Progenitor cell of endocrine pancreas (in vitro differentiated cells): ENCODE measurements at regions not wholly inside any gene's neighbourhood (a gene's known extent, or its start where the extent isn't known, plus 50 kb on each side); places are given as distances from the start of the nearest gene placed in this dataset.

ENCODE experiments used
- DNase-seq: peaks from one replicate; pipeline ENCODE4 v3.0.0; 2021; ENCODE audit warnings: low spot score; ENCODE audit not compliant: unreplicated experiment
- H3K27ac Mint-ChIP-seq: 2 replicates; pipeline ENCODE4 v1.8.0; 2021; ENCODE audit warnings: mild to moderate bottlenecking, moderate library complexity, mixed read lengths
- H3K27me3 Mint-ChIP-seq: 2 replicates; pipeline ENCODE4 v1.8.0; 2021; ENCODE audit warnings: mixed read lengths
- H3K36me3 Mint-ChIP-seq: 2 replicates; pipeline ENCODE4 v1.8.0; 2022; ENCODE audit warnings: mixed read lengths; ENCODE audit not compliant: insufficient read depth
- H3K4me1 Mint-ChIP-seq: 2 replicates; pipeline ENCODE4 v1.8.0; 2021; ENCODE audit warnings: low read depth, mixed read lengths
- H3K4me3 Mint-ChIP-seq: 2 replicates; pipeline ENCODE4 v1.8.0; 2021; ENCODE audit warnings: low read depth, mild to moderate bottlenecking, moderate library complexity, mixed read lengths
- H3K9me3 Mint-ChIP-seq: 2 replicates; pipeline ENCODE4 v1.8.0; 2021; ENCODE audit warnings: low read depth, mixed read lengths
- TF ChIP-seq, protein P1 (sequence below): fragments of 200-600 bp; sonication (generic); IDR thresholded peaks from one replicate; pipeline ENCODE4 v1.5.0; 2021; ENCODE audit warnings: antibody characterized with exemption, mild to moderate bottlenecking; ENCODE audit not compliant: unreplicated experiment

DNA sequence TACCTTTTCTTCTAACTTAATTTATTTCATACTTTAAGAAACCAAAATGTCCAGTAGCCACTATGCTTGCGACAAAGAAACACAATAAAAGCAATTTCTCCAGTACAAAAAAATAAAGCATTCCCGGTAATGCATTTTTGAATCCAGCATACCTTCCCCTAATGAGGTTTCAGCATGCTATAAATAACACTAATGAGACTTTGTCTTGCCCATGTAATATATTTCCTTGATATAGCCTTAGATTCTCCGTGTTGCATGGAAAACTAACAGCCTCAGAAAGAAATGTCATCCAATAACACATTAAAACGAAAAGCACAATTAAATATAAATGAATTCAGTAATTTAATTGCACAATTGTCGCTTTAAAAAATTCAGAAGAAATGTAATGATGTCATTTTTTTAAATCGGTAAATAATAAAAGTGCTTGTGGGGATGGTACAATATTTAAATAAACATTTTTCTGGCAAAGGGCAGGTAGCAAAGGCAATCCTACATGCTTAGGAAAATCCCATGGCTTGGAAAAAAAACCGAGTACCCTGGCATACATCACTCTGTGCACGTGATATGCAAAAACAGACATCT lies 225.2 kb upstream of the PPARGC1A start:
- Mint-ChIP-seq H3K36me3 (no peaks in the 10 kb centered on the region), H3K4me1 (no peaks in the 10 kb centered on the region), H3K27me3 (no peaks in the 10 kb centered on the region), H3K4me3 (no peak overlapping the region), H3K27ac (no peak overlapping the region), H3K9me3 (peaks cover 6% of the 10 kb centered on the region)
- TF ChIP-seq, protein P1, sequence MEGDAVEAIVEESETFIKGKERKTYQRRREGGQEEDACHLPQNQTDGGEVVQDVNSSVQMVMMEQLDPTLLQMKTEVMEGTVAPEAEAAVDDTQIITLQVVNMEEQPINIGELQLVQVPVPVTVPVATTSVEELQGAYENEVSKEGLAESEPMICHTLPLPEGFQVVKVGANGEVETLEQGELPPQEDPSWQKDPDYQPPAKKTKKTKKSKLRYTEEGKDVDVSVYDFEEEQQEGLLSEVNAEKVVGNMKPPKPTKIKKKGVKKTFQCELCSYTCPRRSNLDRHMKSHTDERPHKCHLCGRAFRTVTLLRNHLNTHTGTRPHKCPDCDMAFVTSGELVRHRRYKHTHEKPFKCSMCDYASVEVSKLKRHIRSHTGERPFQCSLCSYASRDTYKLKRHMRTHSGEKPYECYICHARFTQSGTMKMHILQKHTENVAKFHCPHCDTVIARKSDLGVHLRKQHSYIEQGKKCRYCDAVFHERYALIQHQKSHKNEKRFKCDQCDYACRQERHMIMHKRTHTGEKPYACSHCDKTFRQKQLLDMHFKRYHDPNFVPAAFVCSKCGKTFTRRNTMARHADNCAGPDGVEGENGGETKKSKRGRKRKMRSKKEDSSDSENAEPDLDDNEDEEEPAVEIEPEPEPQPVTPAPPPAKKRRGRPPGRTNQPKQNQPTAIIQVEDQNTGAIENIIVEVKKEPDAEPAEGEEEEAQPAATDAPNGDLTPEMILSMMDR: no peak
- DNase-seq: no peak

DNA sequence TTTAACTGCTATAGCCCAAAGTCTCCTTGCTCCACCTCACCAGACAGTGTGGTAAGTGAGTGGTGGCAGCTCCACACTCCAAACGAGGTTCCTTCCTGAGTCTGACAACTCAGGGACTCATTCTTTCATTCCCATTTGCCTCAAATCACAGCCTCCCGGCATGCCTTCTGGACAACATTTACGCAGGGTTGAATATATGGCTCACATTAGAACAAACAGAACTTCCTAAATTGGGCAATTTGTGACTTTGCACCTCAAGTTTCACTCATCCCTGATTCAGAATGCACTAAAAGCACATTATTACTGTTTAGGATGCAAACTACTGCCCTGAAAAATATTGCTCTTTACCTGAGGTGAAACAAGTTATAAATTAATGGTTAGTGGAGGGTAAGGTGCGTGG lies 224.6 kb upstream of the PPARGC1A start:
- H3K27me3 Mint-ChIP-seq: no peaks in the 10 kb centered on the region
- no peaks in the 10 kb centered on the region for H3K4me1 Mint-ChIP-seq
- H3K4me3 Mint-ChIP-seq: no peak overlapping the region
- TF ChIP-seq, protein P1: no peak
- DNase-seq: no peak
- no peak overlapping the region for H3K27ac Mint-ChIP-seq
- peaks cover 6% of the 10 kb centered on the region for H3K9me3 Mint-ChIP-seq
- H3K36me3 Mint-ChIP-seq: no peaks in the 10 kb centered on the region

DNA sequence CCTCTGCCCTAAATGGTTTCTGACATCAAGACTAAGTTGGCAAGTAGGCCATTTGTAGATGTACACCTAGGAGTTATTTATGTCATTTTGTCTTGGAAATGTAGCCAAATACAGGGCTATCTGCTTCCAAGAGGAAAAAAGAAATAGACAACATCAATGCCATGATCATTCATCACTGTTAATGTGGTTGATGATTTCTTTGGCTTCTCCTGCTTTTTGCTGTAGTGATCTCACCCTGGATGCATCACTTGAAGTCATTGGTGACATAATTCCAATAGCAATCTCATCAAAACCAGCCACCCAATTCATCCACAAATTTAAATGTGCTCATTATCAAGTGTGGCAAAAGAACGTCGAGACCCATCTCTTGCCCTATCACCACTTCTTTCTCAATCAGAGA lies 222.6 kb upstream of the PPARGC1A start:
- TF ChIP-seq, protein P1: no peak
- H3K4me3 Mint-ChIP-seq: no peak overlapping the region
- H3K9me3 Mint-ChIP-seq: peaks cover 6% of the 10 kb centered on the region
- H3K36me3 Mint-ChIP-seq: no peaks in the 10 kb centered on the region
- H3K27ac Mint-ChIP-seq: no peak overlapping the region
- no peak for DNase-seq
- H3K27me3 Mint-ChIP-seq: no peaks in the 10 kb centered on the region
- H3K4me1 Mint-ChIP-seq: no peaks in the 10 kb centered on the region

DNA sequence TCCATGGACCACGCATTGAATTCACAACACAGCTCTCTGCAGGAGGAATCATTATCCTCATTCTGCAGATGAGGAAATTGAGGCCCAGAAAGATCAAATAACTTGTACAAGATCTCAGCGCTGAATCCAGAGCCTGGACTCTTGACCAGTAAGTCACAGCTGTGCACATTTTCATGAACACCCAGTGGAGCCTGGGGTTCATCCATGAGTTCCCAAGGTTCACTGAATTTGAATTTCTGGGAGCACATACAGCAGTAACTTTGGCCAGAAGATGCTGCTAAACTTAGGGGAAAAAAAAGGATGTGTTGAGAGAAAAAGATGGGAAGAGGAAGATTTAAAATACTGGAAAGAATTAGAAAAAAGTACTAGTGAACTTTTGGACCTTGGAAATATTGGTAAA lies 218.7 kb upstream of the PPARGC1A start:
- DNase-seq: no peak
- peaks cover 6% of the 10 kb centered on the region for H3K9me3 Mint-ChIP-seq
- H3K27ac Mint-ChIP-seq: no peak overlapping the region
- H3K36me3 Mint-ChIP-seq: no peaks in the 10 kb centered on the region
- no peak overlapping the region for H3K4me3 Mint-ChIP-seq
- H3K27me3 Mint-ChIP-seq: no peaks in the 10 kb centered on the region
- H3K4me1 Mint-ChIP-seq: no peaks in the 10 kb centered on the region
- TF ChIP-seq, protein P1: no peak

DNA sequence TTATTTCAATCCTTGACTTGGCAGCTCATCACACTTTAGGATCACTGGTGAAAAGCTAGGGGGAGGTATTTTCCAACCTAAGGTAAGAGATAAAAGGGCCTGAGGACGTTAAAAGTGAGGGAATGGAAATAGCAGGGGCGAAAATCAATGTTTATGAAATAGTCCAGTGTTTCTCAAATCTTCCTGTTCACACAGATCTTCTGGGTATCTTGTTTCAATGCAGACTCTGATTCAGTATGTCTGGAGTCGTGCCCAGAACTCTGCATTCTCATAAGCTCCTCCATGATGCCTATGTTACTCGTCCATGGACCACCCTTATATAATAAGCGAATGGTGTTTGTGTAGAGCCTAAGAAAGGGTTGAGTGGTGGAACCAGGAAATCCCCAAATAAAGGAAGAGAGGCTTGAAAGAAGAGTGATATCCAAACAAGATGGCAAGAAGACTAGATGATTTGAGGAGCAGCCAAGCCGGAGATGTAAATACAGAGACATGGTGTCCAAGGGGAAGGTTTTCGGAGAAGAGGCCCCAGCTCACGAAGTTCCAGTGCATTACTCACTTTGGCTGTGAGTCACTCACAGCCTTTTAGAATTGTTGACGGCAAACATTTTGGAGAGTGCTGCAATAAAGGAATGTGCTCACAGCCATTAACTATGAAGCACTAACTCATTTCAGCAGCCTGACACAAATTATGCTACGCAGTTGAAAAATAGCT lies 215.6 kb upstream of the PPARGC1A start:
- no peaks in the 10 kb centered on the region for H3K9me3 Mint-ChIP-seq
- TF ChIP-seq, protein P1: no peak
- no peaks in the 10 kb centered on the region for H3K4me1 Mint-ChIP-seq
- H3K27ac Mint-ChIP-seq: no peak overlapping the region
- H3K27me3 Mint-ChIP-seq: no peaks in the 10 kb centered on the region
- no peaks in the 10 kb centered on the region for H3K36me3 Mint-ChIP-seq
- no peak overlapping the region for H3K4me3 Mint-ChIP-seq
- no peak for DNase-seq
